GM04504 (cell line): ENCODE measurements at regions not wholly inside any gene's neighbourhood (a gene's known extent, or its start where the extent isn't known, plus 50 kb on each side); places are given as distances from the start of the nearest gene placed in this dataset.

Experiments used
- DNase-seq: peaks from one replicate; pipeline ENCODE4 v3.0.0-alpha.2; 2012; ENCODE audit warnings: low read depth

DNA sequence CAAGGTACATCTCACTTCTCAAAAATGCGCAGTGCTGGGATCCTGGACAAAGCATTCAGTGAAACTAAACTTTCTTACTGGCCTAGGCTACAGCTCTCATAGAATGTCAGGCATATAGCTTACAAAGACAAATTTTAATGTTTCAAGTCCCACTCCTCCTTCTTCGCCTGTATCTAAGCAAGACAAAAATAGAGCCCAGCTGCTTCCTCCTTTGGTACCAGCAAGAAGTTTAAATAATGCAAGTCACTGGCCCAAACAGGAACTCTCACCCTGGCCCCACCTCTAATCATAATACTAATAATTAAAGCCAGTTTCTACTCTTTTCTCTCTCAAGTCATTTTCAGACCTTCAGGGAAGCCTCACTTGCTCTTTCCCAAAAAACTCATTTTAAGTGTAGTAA lies 1267.9 kb downstream of the MRPL39 start:
- no peak for DNase-seq

DNA sequence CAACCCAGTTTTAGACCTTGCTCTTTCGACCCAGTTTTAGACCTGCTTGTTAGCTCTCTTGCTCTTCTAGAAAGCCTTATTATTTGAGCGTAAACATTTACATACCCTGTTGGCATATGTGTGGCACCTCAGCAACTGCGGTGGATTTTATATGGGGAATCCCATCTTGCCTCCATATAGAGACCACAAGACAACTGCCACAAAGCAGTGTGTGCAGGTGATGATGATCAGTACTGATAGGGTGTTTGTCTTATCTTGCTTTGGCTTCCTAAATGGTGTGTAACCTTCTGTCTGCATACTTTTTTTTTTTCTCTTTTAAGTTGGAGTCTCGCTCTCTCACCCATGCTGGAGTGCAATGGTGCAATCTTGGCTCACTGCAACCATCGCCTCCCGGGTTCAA lies 1270.8 kb downstream of the MRPL39 start:
- no peak for DNase-seq

DNA sequence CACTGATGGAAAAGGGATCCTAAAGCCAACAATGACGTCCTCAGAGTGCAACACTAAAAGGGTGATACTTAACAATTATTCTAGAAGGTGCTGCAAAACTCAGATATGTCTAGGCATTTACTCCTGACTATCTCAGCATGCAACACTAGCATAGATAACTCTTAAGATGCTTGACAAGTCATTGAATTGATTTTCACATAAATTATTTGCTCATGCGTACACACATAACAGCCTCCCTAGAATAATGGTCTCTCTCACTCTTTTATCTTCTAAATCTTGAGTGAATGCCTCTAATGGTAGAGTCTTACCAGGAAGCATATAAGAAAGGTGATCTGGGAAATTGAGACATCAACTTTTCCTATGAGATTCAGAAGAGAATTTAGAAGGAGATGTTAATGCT lies 1283.7 kb downstream of the MRPL39 start:
- DNase-seq, result no peak

DNA sequence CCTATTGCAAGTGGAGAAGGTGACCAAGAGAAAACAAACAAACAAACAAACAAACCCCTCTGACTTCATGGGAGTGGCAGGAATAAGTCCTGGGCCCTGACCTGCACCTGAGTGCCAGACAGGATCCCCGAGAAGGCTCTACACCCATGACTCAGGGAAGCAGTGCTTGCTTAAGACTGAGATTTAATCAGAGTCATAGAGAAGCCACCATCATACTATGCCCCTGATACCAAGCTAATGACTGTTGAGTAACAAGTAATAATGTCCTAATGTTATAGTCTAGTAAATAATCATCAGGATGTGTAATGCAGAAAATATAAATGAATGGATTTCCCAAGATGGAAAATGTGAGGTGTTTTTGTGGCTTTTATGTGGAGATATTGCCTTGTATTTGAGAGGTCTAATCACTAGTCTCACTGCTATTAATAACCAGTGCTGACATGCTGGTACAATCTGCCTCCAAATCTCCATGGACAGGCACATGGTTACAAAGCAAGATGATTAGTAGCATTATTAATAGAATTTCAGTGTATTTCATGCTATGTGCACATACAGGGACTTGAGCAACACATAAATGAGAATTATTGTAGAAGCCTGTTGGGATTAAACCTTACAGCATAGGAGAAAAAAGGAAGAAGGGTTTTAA lies 1290.9 kb downstream of the MRPL39 start:
- DNase-seq, result no peak

DNA sequence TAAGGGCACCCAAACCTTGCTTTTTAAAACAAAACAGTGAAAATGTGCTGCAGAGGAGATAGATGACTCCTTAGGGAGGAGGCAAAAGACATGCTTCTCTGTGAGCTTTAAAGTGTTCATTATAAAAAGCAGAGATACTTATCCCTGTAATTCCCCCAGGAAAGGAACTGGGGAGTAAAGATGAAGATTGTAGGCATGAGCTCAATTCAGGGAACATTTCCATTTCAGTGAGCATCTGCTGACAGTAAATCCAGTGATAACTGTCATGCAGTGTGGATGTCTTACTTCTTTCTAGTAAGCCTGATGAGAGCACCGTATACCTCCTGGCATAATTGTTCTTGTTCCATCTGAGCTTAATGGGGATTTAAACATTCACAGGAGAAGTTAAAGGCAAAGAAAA lies 1296.5 kb downstream of the MRPL39 start:
- no peak for DNase-seq

DNA sequence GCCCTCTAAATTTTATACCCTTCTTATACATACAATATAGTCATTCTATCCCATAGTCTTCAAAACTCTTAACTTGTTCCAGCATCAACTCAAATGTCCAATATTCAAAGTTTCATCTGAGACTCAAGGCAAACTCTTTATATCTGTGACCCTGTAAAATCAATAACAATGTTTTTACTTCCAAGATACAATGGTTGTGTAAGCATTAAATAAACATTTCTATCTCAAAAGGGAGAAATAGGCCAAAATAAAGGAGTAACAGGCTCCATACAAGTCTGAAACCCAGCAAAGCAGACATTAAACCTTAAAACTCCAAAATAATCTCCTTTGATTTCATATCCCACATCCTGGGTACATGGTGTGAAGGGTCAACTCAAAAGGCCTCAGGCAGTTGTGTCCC lies 1299.1 kb downstream of the MRPL39 start:
- no peak for DNase-seq

DNA sequence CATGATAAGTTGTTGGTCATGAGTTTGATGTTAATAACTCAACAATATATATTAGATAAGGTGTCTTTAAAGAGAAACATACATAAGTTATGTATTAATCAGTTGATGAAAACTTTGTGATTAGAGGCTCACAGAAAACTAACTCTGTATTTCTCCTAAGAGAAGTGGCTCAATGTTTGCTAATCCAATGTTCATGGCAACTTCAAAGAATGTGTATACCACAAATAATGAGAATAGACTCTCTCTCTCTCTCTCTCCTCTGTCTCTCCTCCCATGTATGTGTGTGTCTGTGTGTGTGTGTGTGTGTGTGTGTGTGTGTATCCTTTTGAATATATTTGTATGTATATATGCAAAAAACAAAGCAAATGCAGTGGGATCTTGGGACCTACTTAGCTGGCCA lies 1304.9 kb downstream of the MRPL39 start:
- DNase-seq, result no peak

DNA sequence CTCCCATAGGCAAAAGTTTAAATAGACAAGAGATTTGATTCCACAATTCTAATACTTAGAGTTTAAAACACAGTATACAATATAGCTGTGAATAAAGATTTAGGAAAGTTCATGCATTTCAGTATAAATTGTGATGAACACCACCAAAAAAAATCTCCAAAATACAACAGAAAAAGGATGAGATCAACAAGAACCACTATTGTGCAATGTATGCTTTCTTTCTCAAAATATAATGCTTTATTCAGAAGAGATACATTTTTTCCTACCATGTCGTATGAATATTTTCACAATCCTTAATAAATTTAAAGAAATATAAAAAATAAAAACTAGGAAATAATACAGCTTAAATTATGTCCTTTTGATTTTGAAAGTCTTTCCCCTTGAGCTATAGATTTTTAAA lies 1309.2 kb downstream of the MRPL39 start:
- DNase-seq, result no peak

DNA sequence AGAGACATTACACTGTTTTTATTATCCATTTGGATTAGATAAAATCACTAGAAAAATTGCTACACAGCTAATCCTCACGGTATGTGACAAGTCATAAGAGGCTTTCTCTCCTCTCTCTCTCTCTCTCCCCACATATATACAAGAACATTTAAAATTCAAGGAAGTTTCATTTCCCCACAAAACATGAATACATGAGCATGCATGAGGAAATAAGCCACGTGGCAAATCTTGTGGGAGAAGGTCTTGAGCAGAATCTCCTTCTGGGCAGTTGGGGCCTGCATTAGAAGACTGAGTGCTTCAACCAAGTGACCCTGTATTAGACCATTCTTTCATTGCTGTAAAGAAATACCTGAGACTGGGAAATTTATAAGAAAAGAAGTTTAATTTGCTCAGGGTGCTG lies 1313.1 kb downstream of the MRPL39 start:
- DNase-seq, result no peak

DNA sequence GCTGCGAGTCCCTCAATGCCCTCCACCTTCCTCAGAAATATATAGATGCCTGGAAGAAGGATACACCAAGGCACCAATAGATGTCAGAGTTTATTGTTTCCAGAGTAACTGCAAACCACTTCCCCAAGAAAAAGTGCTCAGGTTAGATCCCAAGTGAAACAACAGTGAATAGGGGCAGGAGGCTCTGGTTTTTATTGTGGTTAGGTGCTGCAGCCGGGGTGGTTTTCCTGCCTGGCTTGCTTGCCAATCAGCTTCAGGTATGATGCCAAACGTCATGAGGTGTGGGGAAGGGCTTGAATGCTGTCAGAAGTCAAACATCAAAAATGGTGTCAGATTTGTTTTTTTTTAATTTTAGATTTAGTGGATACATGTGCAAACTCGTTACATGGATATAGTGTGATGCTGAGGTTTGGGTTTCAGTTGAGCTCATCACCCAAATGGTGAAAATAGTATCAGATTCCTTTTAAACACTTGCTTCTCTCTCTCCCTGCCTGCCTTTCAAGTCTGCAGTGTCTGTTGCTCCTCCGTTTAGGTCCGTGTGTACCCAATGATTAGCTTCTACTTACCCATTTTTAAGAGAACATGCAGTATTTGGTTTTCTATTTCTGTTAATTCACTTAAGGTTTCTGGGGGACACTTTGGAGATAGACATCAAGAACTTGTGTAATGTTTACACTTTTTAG lies 1317.0 kb downstream of the MRPL39 start:
- no peak for DNase-seq

DNA sequence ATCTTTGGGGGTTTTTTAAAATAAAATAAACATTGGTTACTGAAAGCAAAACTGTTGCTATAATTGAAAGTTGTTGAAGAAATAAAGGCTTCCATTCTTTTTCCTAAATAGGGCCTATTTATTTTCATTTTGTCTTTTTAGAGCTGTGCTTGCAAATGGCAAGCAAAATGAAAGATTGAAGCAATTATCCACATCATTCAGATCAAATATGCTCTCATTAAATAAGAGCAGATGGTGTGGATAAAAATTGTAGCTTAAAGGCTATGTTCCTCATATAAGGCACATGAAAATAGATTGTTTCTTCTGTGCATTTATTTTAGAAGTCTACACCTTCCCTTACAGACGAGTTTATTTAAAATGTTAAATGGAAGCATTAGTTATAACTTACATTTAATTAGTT lies 1317.7 kb downstream of the MRPL39 start:
- DNase-seq, result no peak

DNA sequence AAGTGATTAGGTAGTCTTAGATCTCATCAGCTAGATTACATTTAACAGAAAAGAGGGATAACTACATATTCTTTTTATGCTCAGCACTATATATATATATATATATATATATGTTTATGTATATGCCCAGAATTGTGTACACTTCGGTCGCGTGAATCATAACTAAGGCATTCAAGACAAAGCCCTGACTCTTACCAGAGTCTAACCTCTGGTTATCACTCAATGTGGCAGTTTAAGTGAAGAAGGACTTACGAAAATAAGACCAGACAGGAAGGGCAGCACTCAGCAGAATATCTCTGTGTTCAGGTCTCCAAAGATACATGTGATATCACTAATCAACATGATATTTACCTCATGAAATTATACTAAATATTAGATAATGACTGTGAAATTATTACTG lies 1326.7 kb downstream of the MRPL39 start:
- no peak for DNase-seq

DNA sequence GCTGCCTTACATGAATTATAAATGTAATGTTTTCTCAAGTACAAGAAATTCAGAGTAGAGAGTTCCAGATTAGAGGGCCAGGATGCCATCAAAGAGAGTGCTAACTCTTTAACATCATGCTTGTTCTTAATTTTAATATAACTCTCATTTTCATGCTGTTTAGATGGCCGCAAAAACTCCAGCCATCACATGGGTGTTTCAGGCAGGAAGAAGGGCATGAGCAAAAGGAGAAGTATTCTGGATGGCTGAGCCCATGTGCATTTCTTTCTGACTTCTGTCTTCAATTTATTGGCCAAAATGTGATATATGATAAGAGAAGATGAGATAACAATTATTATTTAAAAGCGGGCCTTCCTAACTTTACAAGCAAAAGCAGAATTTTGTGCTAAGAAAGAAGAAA lies 1328.6 kb downstream of the MRPL39 start:
- no peak for DNase-seq

DNA sequence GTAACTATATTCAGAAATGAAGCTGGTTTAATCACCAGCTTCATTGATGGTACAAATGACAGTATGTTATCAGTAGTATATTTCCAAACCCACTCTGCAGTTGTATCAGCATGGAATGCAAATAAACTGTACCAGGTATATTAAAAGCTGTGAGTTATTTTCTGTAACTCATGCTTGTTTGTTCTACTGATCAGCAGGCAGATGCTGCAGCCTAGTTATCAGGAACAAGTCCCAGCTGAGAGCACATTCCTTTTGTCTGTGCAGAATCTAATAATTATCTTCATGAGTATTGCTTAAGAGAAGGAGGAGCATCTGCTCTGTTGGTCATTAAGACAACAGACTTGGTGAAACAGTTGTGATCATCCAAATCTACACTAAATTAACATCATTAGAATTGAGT lies 1331.1 kb downstream of the MRPL39 start:
- DNase-seq, result no peak

DNA sequence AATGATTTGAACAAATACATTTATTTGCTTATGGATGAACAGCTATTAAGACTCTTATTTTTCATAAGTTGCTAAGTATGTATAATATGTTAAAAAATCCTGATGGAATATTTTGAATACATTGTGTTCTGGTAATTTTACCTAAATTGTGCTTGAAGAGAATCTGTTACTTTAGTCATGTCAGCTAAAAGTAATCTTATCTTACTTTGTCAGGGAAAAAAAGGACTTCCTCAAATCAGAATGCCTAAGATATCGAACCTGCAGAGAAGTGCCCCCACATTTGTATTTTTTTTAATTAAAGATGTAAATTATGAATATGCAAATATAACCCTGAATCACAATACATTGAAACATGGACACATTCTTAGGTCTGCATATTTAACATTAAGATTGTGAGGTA lies 1331.7 kb downstream of the MRPL39 start:
- no peak for DNase-seq

DNA sequence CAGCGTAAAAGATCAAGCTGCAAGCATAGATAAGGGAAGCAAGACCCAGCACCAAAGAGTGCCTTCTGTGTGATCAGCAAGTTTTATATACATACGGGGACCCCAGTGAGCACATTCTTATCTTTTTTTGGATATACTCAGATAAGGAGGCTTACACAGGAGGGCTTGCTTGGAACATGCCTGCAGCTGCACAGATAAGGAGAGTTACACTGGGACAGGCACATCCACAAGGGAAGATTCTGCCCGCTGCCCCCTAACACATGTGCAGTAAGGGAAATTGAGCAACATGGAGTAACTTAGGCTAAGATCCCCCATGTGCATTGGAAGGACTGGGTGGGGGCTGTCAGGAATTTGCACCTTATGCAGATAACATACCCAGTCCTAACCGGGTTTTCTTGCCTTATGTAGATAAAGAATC lies 1334.8 kb downstream of the MRPL39 start:
- DNase-seq, result no peak

DNA sequence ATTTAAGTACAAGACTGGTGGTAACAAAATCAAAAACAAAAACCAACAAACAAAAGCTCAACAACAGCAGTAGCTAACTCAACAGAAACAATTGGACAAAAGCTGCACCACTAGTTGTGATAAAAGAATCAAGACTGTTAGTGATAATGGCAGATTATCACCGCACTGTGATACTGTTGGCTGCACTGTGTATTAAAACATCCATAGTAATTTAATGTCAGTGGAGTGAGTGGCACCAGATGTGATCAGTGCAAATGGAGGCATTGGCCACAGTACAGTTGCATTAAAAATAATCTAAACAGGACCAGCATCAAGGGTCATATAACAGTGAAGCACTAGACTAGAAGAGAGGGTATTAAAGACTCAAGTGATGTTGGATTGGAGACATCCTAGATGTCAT lies 1341.3 kb downstream of the MRPL39 start:
- DNase-seq, result no peak

DNA sequence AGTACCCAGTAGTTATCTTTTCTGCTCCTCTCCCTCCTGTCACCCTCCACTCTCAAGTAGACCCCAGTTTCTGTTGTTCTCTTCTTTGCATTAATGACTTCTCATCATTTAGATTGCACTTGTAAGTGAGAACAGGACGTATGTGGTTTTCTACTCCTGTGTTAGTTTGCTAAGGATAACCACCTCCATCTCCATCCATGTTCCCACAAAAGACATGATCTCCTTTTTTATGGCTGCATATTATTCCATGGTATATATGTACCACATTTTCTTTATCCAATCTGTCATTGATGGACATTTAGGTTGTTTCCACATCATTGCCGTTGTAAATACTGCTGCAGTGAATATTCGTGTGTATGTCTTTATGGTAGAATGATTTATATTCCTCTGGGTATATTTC lies 1346.5 kb downstream of the MRPL39 start:
- no peak for DNase-seq

DNA sequence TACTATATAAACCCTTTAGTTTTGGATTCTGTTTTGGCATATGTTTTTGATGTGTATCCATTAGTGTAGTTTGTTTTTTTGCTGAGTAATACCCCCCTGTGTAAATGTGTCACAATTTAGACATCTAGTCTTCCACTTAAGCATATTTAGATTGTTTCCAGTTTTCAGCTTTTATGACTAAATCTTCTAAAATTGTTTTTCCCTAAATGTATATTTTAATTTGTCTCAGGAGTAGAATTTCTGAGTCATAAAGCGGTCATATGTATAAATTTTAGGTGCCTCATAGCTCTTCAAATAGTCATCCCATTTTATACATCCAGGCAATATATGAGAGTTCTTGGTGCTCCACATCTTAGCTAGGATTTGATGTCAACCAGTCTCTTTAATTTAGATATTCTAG lies 1348.0 kb downstream of the MRPL39 start:
- DNase-seq, result no peak

DNA sequence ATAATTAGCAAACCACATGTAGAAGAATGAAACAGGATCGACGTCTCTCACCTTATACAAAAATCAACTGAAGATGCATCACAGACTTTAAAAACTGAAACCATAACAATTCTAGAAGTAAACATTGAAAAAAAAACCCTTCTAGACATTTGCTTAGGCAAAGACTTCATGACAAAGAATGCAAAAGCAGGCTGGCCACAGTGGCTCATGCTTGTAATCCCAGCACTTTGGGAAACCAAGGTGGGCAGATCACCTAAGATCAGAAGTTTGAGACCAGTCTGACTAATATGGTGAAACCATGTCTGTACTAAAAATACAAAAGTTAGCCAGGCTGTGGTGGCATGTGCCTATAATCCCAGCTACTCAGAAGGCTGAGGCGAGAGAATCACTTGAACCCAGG lies 1351.7 kb downstream of the MRPL39 start:
- DNase-seq, result no peak

DNA sequence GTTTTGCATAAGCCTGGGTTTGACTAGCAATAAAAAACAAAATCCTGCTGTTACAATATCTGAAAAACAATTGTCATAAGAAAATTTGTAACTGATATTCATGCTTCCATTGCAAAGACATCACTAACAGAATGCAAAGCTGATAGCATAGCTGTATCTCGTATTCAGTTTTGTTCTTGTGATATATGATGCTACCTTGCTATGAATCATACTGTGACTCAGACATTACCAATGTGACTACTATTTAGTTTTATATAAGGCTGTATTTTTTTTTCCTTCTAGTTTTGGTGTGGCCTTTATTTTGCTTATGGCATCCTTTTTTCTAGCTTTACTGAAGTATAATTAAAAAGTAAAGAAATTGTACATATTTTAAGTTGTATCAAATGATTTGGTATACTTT lies 1381.8 kb downstream of the MRPL39 start:
- DNase-seq, result no peak

DNA sequence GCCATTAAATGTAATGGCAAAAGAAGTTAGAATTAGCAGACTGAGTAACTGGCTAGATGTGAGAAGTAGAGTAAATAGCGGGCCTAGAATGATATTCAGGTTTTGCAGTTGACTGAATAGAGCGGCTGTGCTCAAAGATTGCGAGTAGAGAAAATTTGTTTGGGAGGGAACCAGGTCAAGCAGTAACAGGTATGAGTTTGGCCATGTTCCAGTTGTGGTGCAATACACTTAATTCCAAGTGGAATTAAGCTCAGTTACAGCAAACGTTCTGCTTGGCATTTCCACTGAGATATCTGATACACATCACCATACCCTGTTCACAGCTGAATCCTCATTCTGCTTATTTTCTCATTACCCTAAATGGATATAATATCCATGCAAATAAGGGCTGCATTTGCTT lies 1382.9 kb downstream of the MRPL39 start:
- DNase-seq, result no peak

DNA sequence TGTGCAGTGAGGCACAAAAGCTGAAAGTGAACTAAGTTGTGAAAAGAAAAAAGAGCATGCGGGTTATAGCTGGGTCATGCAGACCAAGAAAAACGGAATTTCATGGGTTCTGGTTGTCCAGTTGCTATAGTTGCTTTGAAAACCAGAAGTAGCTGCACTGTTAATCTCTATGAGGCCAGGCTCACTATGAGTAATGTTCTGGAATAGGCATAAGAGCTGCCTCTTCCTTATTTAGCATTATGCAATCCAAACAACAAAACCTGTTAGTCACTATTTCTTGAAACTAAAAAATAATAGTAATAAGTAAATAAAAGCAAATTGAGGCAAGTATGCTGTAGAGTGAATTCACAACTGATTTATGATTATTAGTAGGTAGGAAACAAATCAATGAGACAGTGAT lies 1383.7 kb downstream of the MRPL39 start:
- DNase-seq, result no peak

DNA sequence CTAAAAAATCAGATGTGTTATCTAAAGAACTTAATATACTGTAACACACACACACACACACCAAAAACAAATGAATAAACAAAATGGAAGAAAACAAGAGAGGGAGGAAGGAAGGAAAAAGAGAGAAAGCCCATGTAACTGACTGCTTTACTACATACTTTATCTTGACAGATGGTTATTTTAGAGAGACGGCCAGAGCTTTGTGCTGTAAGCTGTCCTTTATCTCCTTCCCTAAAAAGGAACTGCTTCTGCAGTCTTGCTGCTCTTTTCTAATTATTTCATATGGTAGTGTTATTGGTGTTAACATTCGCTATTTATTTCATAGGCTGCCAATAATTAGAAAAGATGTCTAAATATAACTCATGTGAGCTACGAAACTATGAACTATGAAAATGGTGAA lies 1384.6 kb downstream of the MRPL39 start:
- DNase-seq, result no peak
